Skeletal muscle satellite cell (primary cell): ENCODE measurements at regions not wholly inside any gene's neighbourhood (a gene's known extent, or its start where the extent isn't known, plus 50 kb on each side); places are given as distances from the start of the nearest gene placed in this dataset.

ENCODE experiments used
- H3K27me3 ChIP-seq: 2 replicates; pipeline ENCODE4 v1.7.0; 2013; ENCODE audit warnings: low read length; ENCODE audit not compliant: control insufficient read depth, insufficient read depth
- H3K36me3 ChIP-seq: 2 replicates; pipeline ENCODE4 v1.7.0; 2013; ENCODE audit warnings: mild to moderate bottlenecking, control low read depth, low read length; ENCODE audit not compliant: insufficient read depth
- H3K4me1 ChIP-seq: 2 replicates; pipeline ENCODE4 v1.7.0; 2013; ENCODE audit warnings: low read length; ENCODE audit not compliant: control insufficient read depth, insufficient read depth
- H3K4me2 ChIP-seq: 2 replicates; pipeline ENCODE4 v1.7.0; 2013; ENCODE audit warnings: mild to moderate bottlenecking, low read length
- H3K4me3 ChIP-seq: 2 replicates; pipeline ENCODE4 v1.7.0; 2013; ENCODE audit warnings: low read length
- H3K9ac ChIP-seq: 2 replicates; pipeline ENCODE4 v1.7.0; 2013; ENCODE audit warnings: mild to moderate bottlenecking, low read depth, low read length, moderate library complexity
- H3K9me3 ChIP-seq: replicated peaks from 2 replicates; pipeline ENCODE4 v1.7.0; 2013; ENCODE audit warnings: mild to moderate bottlenecking, control low read depth, low read length

GRCh38 chr10:106520698-106521097, 643.8 kb downstream of the SORCS1 start:
- H3K4me3 ChIP-seq = no peak overlapping the region
- no peak overlapping the region for H3K4me2 ChIP-seq
- no peaks in the 10 kb centered on the region for H3K9me3 ChIP-seq
- H3K36me3 ChIP-seq = no peaks in the 10 kb centered on the region
- no peak overlapping the region for H3K9ac ChIP-seq
- H3K27me3 ChIP-seq = no peaks in the 10 kb centered on the region
- H3K4me1 ChIP-seq = no peaks in the 10 kb centered on the region

GRCh38 chr10:106519376-106520030, 645.0 kb downstream of the SORCS1 start:
- no peaks in the 10 kb centered on the region for H3K36me3 ChIP-seq
- no peak overlapping the region for H3K4me2 ChIP-seq
- no peak overlapping the region for H3K9ac ChIP-seq
- H3K4me3 ChIP-seq = no peak overlapping the region
- no peaks in the 10 kb centered on the region for H3K4me1 ChIP-seq
- H3K27me3 ChIP-seq = no peaks in the 10 kb centered on the region
- H3K9me3 ChIP-seq = no peaks in the 10 kb centered on the region

- Histone ChIP-seq H3K4me1 (no peaks in the 10 kb centered on the region), H3K9me3 (peaks cover 6% of the 10 kb centered on the region), H3K36me3 (no peaks in the 10 kb centered on the region), H3K9ac (no peak overlapping the region), H3K4me3 (no peak overlapping the region), H3K27me3 (no peaks in the 10 kb centered on the region), H3K4me2 (no peak overlapping the region)
These were observed 649.2 kb downstream of the SORCS1 start for GRCh38 chr10:106515206-106515790.

GRCh38 chr10:106513352-106513771, 651.1 kb downstream of the SORCS1 start:
- Histone ChIP-seq H3K4me1 (no peaks in the 10 kb centered on the region), H3K9ac (no peak overlapping the region), H3K36me3 (no peaks in the 10 kb centered on the region), H3K4me2 (no peak overlapping the region), H3K27me3 (no peaks in the 10 kb centered on the region), H3K4me3 (no peak overlapping the region), H3K9me3 (peaks cover 6% of the 10 kb centered on the region)

GRCh38 chr10:106511917-106512316, 652.6 kb downstream of the SORCS1 start:
- Histone ChIP-seq H3K9me3 (peaks cover 6% of the 10 kb centered on the region), H3K4me2 (no peak overlapping the region), H3K4me3 (no peak overlapping the region), H3K27me3 (no peaks in the 10 kb centered on the region), H3K4me1 (no peaks in the 10 kb centered on the region), H3K9ac (no peak overlapping the region), H3K36me3 (no peaks in the 10 kb centered on the region)

GRCh38 chr10:106508950-106509349, 655.6 kb downstream of the SORCS1 start:
- H3K9ac ChIP-seq = no peak overlapping the region
- H3K4me2 ChIP-seq = no peak overlapping the region
- peaks cover 5% of the 10 kb centered on the region for H3K4me1 ChIP-seq
- H3K27me3 ChIP-seq = no peaks in the 10 kb centered on the region
- H3K4me3 ChIP-seq = no peak overlapping the region
- H3K9me3 ChIP-seq = peaks cover 6% of the 10 kb centered on the region
- no peaks in the 10 kb centered on the region for H3K36me3 ChIP-seq

GRCh38 chr10:106506526-106507283, 657.8 kb downstream of the SORCS1 start:
- H3K27me3 ChIP-seq = no peaks in the 10 kb centered on the region
- H3K36me3 ChIP-seq = no peaks in the 10 kb centered on the region
- no peak overlapping the region for H3K4me3 ChIP-seq
- H3K4me2 ChIP-seq = no peak overlapping the region
- H3K9ac ChIP-seq = no peak overlapping the region
- H3K9me3 ChIP-seq = no peaks in the 10 kb centered on the region
- peaks cover 5% of the 10 kb centered on the region for H3K4me1 ChIP-seq

- H3K27me3 ChIP-seq = no peaks in the 10 kb centered on the region
- H3K4me3 ChIP-seq = no peak overlapping the region
- no peak overlapping the region for H3K4me2 ChIP-seq
- no peaks in the 10 kb centered on the region for H3K36me3 ChIP-seq
- no peaks in the 10 kb centered on the region for H3K9me3 ChIP-seq
- peaks cover 5% of the 10 kb centered on the region for H3K4me1 ChIP-seq
- H3K9ac ChIP-seq = no peak overlapping the region
These were observed 660.0 kb downstream of the SORCS1 start for GRCh38 chr10:106504536-106504935.

GRCh38 chr10:106502641-106503040, 661.9 kb downstream of the SORCS1 start:
- Histone ChIP-seq H3K4me2 (no peak overlapping the region), H3K9ac (no peak overlapping the region), H3K36me3 (no peaks in the 10 kb centered on the region), H3K9me3 (no peaks in the 10 kb centered on the region), H3K27me3 (no peaks in the 10 kb centered on the region), H3K4me1 (peaks cover 5% of the 10 kb centered on the region), H3K4me3 (no peak overlapping the region)

- Histone ChIP-seq H3K4me3 (no peak overlapping the region), H3K4me2 (no peak overlapping the region), H3K4me1 (no peaks in the 10 kb centered on the region), H3K27me3 (no peaks in the 10 kb centered on the region), H3K9me3 (no peaks in the 10 kb centered on the region), H3K9ac (no peak overlapping the region), H3K36me3 (no peaks in the 10 kb centered on the region)
These were observed 663.5 kb downstream of the SORCS1 start for GRCh38 chr10:106500925-106501525.

GRCh38 chr10:106500041-106500924, 664.2 kb downstream of the SORCS1 start:
- no peaks in the 10 kb centered on the region for H3K4me1 ChIP-seq
- H3K4me2 ChIP-seq = no peak overlapping the region
- no peaks in the 10 kb centered on the region for H3K27me3 ChIP-seq
- no peaks in the 10 kb centered on the region for H3K9me3 ChIP-seq
- no peak overlapping the region for H3K9ac ChIP-seq
- H3K4me3 ChIP-seq = no peak overlapping the region
- H3K36me3 ChIP-seq = no peaks in the 10 kb centered on the region
